GM21723 (cell line): ENCODE measurements at regions not wholly inside any gene's neighbourhood (a gene's known extent, or its start where the extent isn't known, plus 50 kb on each side); places are given as distances from the start of the nearest gene placed in this dataset.
A peak's percentile ranks its signal among the peaks of the same experiment; 100 is the strongest.

Experiments
- ATAC-seq: cut with Tn5 transposase; IDR thresholded peaks from one replicate; pipeline ENCODE4 v1.9.1; 2021; ENCODE audit warnings: mild to moderate bottlenecking, moderate library complexity; ENCODE audit not compliant: unreplicated experiment

DNA sequence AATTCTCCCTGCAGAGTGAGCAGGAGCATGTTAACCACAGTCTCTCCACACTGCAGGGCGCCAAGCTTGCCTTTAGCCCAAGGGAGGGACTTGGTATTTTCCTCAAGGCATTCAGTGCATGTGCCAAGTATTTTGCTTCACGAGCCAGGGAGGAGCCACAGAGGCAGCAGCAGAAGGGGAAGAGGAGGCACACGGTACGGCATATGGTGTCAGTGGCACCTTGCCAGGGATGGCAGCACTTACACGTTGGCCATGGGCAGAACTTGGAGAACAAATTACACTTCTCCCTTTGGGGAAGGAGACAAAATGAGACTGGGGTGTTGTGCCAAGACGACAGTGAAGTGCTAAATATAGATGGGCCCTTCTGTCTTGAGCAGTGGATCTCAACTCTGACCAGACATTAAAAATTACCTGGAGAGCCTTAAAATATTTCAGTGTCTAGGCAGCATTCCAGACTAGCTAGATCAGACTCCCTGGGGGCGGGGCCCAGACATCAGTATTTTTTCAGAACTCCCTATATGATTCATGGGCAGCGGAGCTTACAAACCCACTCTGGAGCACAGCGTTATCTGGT lies 155.8 kb downstream of the DRD1 start:
- ATAC-seq, result no peak

DNA sequence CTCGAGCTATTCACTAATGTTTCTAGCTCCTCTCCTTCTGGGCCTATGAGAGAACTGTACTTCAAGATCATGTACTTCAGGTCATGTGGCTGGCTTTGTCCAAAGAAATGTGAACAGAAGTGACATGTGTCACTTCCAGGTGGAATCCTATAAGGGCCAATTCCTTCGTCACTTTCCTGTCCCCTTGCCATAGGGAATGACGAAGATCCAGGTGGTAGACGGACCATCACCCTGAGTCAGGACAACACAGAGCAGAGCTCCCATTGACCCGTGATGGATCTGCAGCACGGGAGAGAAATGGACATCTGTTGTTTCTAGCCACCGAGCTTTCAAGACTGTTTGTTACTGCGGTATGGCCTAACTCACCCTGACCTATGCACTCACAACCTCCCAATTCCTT lies 157.0 kb downstream of the DRD1 start:
- no peak for ATAC-seq

DNA sequence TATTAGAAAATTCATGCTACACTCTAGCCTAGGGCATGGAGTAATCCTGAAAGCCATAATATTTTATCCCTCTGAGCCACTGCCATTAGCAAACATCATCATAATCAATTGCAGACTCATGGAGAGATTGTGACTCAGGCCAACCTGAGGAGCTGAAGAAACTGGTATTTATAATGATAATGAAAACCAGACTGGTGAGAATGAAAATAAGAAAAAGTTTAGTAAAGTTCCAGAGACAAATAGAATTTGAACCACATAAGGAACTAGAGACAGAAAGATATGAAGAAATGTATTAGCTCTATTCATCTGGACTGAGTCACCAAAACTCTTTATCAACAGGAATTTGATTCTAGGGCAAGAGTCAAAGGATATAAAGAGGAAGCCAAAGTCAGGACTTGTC lies 158.7 kb downstream of the DRD1 start:
- ATAC-seq, result no peak

DNA sequence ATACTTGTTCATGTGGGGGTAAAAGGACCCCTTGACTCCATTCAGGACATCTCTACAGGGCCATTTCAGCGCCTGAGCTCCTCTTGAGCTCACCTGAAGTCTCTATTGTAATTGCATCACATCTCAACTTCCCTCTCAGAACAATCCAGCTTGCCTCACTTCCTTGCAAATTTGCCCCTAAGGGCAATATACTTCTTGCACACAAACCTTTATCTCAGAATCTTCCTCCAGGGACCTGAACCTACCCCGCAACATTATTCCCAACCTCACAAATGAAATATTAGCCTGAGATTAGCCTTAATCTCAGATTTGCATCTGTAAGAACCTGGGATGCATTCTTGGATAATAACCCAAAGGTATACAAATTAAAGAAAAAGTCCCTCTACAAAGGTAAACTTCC lies 159.2 kb downstream of the DRD1 start:
- ATAC-seq, result no peak

DNA sequence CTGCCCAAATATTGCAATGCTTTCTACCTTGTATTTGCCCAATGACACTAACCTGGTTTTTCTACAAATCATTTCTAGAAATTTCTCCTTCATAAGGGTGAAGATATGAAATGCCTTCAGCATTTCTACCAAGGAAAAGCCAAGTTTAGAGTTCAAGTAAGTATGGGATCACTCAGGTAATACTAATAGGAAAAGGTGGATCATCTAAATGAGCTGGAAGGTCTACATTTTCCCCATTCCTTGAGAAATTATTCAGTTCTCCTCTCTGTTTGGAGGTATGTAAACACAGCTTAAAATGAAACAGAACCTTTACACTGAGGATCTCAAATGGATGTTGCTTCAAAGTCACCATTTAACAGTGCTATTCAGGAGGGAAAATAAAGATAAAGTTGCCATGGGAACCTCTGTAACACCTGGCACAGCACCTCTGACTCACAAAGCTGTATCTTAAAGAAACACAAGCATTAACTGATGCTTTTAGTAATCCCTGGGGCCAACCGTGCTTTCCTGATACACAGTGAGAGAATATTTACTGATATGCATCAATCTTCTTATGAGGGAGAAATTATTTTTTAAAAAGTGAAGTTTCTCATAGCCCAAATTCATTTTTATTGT lies 161.3 kb downstream of the DRD1 start:
- ATAC-seq, result no peak

DNA sequence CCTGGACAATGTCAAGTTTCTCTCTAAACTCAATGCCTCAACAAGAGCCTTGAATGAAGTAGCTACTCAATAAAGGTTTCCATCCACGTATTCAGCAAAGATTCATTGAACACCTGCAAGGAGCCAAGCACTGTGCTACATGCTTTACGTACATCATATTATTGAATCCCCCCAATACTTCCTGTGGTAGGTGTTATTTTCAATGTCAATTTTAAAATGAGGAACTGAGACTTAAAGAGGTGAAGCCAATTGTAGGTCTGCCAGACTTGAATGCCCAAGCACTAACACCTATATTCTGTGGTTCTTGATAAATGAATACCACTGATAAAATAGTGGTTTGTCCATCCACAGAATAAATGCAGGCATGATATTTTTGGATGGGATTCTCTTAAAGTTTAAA lies 162.3 kb downstream of the DRD1 start:
- ATAC-seq, result peak; percentile 63

DNA sequence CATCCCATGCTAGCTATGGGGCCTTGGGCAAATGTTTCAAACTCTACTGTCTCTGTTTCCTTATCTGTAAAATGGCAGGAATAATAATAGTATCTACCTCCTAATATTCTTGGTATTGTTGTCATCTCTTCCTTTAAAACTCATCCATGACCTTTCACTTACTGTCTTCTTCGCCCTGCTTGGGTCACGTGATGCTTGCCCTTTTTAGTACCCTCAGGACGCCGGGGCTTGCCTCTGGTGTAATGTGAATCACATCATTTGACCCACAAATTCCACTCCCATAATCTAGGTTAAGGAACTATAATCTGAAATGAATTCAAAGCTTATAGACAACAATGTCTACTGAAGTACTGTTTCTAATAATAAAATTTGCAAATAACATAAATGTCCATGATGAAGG lies 162.7 kb downstream of the DRD1 start:
- no peak for ATAC-seq

DNA sequence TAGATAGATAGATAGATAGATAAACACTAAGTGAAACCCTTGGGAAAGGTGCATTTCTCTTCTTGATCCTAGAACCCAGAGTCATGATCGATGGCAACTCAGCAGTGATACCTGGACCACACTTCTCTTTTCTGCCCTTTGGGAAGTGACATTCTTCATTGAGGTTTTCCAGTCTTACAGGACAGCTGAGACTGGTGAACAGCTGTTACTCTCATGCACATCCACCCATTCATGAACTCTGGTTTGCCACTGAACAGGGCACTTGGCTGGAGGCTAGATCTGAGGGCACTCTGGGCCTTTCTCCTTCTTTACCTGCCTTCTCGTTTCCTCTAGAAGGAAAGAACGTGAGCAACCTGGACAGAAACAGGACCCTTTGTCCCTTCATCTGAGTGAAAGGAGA lies 164.5 kb downstream of the DRD1 start:
- ATAC-seq, result no peak

DNA sequence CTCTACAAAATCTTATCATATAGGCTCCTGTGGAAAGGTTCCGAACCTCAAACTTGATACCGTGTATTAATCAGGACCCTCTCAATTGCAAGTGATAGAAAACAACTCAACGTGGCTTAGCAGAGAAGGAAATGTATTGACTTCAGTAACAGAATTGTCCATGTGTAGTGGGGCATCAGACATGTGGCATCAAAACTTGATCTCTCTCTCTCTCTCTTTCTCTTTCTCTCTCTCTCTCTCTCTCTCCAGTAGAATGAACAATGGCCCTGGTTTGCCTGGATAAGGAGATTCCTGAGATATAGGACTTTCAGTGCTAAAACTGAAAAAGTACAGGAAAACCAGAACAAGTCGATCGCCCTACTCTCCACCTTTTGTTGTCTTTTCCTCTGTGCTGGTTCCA lies 168.2 kb downstream of the DRD1 start:
- ATAC-seq, result no peak

DNA sequence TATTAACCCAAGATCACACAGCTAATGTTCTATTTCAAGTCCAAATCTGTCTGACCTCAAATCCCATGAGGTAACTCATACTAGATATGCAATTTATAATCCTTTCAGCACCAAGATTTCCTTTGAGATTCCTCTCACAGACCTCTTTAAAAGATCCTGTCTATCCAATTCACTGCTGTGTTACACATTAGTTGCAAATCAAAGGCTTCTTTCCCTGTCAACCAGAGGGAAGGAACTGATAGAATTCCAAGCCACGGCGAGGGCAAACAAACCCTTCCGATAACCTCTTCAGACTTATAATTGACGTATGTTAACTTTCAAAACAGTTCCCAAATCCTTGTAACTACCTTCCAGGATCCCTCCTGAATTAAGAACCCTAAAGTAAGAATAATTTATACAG lies 168.9 kb downstream of the DRD1 start:
- ATAC-seq, result no peak

DNA sequence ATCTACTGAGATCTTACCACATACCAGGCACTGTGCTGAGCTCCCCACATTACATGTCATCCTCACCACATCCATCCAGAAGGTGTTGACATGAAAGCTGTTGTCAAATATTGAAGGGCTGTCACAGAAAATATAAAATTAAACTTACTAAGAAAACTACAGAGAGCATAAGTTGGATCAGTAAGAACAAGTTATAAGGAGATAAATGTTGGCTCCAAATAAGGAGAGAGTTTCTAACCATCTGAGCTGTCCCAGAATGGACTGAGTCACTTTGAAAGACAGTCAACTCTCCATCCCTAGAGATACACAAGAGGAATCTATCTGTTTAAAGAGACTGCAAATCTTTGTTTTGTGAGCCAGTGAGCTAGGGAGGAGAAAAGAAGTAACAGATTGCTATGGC lies 169.8 kb downstream of the DRD1 start:
- ATAC-seq, result no peak

DNA sequence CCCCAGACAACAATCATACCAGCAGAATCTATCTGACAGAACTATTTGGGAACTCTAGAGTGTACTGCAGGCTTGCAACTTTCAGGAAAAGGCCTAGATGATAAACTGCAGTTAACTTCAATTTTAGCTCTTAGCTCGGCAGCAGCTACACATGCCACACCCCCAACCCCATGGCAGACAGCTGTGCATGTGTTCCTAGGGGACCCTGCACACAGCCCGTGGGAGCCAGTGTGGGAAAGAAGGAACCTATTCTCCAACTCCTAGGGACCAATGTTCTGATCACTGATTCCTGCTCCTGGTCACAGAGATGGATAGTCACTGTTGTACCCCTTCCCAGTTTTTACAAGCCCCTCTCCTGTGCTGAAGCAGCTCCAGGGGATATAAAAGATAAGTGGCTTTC lies 179.6 kb downstream of the DRD1 start:
- no peak for ATAC-seq

DNA sequence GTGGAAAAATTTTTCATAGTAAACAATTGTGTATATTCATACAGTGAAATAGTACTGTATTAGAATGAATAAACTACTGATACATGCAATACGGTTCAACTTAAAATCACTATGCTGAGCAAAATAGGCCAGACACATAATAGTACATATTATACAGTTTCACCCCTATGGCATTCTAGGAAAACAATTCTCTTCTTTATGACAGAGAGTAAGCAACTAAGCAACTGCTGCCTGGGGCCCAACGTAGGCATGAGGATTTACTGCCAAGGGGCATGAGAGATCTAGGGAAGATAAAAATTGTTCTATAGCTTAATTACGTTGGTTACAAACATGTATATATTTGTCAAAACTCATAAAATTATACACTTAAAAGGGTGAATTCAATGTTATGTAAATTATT lies 180.2 kb downstream of the DRD1 start:
- ATAC-seq, result no peak

DNA sequence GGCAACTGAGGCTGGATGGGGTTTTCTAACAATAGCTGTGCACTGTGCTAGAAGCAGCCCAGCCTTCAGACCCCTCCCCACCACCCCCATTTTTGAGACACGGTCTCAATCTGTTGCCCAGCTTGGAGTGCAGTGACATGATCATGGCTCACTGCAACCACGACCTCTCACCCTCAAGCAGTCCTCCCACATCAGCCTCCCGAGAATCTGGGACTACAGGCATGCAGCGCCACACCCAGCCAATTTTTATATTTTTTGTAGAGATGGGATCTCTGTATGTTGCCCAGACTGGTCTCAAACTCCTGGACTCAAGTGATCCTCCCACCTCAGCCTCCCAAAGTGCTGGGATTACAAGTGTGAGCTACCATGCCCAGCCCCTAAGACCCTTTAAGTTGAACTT lies 182.5 kb downstream of the DRD1 start:
- ATAC-seq, result no peak

DNA sequence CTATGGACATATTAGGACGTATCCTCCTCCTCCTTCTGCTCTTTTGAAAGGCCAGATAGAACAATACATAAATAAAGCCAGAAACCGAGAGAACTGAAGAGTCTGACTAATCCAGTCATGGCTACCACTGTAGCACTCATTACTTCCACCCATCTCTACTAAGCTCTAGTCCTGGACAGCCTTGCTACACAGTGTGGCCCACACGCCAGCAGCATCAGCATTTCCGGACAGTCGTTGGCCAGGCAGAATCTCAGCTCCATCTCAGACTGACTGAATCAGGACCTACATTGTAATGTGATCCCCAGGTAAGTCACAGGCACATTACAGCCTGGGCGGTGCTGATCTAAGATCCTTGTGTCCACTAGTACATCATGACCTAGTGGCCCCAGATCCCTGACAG lies 182.9 kb downstream of the DRD1 start:
- no peak for ATAC-seq

DNA sequence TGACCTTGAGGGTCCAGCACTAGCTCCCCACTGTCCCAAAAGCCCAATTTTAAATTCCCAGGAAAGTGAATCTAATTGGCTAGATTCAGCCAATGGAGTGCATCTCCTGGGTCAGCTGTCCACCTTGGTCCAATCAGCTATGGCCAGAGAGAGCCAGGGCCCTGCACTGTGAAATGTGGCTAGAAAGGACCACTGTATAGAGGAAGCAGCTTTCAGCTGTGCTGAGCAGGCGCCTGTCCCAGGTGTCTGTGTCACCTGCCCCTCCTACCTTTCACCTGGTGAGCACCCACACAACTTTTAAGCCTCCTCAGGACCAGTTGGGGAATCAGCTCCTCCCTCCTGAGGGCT lies 186.2 kb downstream of the DRD1 start:
- ATAC-seq, result no peak

DNA sequence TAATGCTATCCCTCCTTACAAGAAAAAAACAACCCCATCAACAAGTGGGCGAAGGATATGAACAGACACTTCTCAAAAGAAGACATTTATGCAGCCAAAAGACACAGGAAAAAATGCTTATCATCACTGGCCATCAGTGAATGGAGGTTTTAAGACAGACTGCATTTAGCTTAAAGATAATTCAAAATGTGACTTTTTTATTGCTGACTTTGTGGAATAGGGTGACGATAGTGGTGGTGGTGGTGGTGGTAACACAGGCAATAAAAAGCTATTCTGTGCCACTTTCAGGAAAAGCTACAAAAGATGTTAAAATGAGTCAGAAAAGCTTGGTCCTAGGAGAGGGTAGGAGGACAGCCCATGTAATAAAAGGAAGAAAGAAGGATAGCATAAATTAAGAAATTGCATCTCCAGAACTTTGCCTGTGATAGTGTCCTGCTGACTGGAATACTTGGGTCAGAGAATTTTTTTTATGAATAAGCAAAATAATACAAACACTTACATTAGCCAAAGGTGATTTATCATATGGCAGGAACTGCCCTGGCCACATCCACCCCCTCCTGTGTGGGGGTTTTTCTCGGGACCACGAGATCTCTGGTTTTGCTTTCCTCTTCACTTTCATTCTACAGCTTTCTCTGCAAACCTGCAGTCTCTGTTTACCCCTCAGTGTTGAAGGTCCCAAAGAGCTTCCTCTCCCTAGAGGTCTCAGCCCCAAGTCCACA lies 186.7 kb downstream of the DRD1 start:
- ATAC-seq, result no peak

DNA sequence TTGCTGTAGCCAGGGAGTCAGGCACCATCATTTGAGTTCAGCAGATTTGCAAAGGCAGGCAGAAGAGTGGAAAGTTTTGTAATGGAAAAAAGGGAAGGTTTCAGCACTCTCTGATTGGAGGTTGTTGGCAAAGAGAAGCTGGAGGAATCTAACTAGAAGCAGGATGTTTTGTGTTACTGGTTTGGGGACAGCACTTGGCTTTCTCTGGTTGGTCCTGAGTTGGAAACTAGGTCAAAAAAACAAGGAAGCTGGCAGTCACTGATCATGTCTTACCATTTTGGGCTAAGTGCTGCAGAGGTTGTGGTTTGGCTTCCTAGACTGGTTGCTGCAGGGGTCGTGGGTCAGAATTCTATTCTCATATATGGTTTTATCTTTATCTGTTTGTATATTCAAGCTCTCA lies 189.8 kb downstream of the DRD1 start:
- no peak for ATAC-seq

DNA sequence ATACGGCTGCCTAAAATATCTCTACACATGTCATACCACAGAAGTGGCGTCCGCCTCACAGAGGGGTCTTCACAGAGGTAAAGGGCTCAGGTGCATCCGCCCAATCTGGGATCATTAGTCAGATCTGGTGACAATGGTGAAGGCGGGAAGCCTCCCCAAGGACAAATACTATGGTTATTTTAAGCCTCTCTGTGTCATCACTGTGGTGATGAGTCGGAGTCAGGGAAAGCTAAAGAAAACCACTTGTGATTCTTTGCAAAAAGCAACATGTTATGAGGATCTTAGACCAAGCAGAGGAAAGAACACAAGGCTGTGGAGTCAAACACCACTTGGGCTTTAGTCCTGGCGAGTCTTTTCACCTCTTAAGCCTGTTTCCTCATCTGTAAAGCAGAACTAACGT lies 190.4 kb downstream of the DRD1 start:
- ATAC-seq, result no peak

DNA sequence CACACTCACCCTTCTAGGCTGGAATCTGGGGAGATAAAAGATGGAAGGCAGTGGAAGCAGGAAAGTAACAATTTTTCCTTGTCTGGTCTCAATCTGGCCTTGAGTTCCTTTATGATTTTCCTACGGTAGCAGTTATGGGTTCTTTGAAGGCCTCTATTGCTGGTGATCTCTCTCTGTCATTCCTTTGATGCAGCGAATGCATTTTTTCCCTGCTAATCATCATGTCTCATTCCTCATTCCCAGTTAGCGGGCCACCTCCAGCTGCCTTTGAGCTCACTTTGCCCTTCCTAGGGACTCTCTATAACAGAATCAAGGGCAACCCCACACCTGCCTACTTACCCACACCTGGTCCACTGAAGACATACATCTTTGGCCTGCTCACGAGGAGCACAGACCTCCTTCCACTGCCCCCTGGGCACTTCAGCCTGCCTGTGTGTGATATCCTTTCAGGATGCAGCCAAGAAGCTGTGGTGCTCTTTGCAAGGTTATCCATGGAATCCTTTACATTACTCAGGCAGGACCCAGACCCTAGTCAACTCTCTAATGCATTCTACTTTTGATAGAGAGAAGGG lies 191.7 kb downstream of the DRD1 start:
- ATAC-seq, result no peak

DNA sequence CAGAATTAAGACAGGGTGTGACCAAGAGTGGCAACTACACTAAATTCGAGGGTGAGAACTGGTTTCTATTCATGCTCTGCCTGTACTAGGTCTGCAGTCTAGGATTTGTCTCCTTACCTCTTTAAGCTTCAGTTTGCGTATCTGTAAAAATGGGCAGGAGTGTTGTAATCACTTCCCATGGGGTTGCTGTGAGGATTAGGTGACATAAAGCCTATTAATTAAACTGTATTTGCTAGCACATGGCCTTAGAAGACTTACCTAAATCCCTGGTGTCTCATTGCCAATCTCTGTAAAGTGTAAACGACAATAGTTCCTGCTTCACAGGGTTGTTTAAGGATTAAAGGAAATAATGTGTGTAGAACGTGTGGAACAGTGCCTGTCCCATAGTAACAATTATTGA lies 193.6 kb downstream of the DRD1 start:
- ATAC-seq, result no peak

DNA sequence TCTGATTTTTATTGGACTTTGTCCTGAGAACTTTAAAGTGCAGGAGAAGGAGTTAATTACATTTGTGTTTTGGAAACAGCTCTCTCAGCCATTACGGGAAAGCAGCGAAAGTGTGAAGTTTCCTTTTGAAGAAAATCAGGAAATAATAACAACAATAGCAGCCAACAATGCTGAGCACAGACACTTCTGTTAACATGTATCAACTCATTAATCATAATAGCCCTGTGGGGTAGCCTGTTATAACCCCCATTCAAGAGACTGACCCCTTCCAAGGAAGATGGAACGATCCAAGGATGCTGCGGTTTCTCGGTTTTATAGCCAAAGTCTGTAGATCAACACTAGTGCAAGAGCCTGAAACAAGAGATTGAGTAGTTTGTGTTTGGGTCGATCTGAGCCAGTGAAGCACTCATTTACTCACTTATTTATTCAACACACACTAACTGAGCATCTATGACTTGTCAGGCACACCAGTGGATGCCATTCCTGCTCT lies 195.5 kb downstream of the DRD1 start:
- ATAC-seq, result no peak
